Endothelial cell (in vitro differentiated cells): ENCODE measurements at regions not wholly inside any gene's neighbourhood (a gene's known extent, or its start where the extent isn't known, plus 50 kb on each side); places are given as distances from the start of the nearest gene placed in this dataset.

ENCODE experiments used
- DNase-seq: peaks from one replicate; pipeline ENCODE4 v3.0.0; 2021; ENCODE audit warnings: low spot score
- H3K27ac Mint-ChIP-seq: one replicate; pipeline ENCODE4 v1.8.0; 2021; ENCODE audit warnings: mixed read lengths, inconsistent platforms; ENCODE audit not compliant: unreplicated experiment
- H3K27me3 Mint-ChIP-seq: one replicate; pipeline ENCODE4 v1.8.0; 2021; ENCODE audit warnings: mild to moderate bottlenecking, moderate library complexity, mixed read lengths, inconsistent platforms; ENCODE audit not compliant: unreplicated experiment
- H3K36me3 Mint-ChIP-seq: one replicate; pipeline ENCODE4 v1.8.0; 2021; ENCODE audit warnings: mild to moderate bottlenecking, low read depth, mixed read lengths, inconsistent platforms; ENCODE audit not compliant: unreplicated experiment
- H3K4me1 Mint-ChIP-seq: one replicate; pipeline ENCODE4 v1.8.0; 2021; ENCODE audit warnings: mild to moderate bottlenecking, mixed read lengths, inconsistent platforms; ENCODE audit not compliant: unreplicated experiment
- H3K4me3 Mint-ChIP-seq: one replicate; pipeline ENCODE4 v1.8.0; 2021; ENCODE audit warnings: mild to moderate bottlenecking, mixed read lengths, inconsistent platforms; ENCODE audit not compliant: unreplicated experiment
- H3K9me3 Mint-ChIP-seq: one replicate; pipeline ENCODE4 v1.8.0; 2021; ENCODE audit warnings: mixed read lengths, inconsistent platforms; ENCODE audit not compliant: unreplicated experiment
- TF ChIP-seq, protein P1 (sequence below): fragments of 200-600 bp; sonication (generic); IDR thresholded peaks from one replicate; pipeline ENCODE4 v1.5.0; 2021; ENCODE audit warnings: antibody characterized with exemption; ENCODE audit not compliant: unreplicated experiment

DNA sequence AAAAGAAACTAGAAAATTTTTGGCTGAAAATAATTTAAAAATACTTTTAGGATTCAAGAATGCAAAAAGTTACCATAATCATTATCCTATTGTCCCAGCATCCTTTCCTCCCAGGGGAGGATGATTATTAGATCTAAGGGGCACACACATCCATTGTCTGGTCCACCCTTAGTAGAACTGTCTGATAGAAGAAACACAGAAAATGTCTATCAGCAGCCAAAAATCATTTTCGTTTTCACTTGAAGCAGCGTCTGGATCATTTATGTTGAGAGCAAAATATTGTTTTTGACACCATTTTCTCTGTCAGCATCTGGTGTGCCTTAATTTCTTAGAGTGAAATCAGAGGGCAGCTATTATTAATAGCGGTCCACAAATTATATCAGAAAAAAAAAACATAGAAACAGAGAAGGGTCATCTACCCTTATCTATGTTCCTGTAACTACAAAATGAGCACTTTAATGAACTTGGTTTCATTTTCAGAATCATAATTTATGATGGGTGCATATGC is 446.3 kb downstream of the TRAM1L1 start:
- no peak overlapping the region for H3K4me3 Mint-ChIP-seq
- no peaks in the 10 kb centered on the region for H3K27me3 Mint-ChIP-seq
- TF ChIP-seq, protein P1, sequence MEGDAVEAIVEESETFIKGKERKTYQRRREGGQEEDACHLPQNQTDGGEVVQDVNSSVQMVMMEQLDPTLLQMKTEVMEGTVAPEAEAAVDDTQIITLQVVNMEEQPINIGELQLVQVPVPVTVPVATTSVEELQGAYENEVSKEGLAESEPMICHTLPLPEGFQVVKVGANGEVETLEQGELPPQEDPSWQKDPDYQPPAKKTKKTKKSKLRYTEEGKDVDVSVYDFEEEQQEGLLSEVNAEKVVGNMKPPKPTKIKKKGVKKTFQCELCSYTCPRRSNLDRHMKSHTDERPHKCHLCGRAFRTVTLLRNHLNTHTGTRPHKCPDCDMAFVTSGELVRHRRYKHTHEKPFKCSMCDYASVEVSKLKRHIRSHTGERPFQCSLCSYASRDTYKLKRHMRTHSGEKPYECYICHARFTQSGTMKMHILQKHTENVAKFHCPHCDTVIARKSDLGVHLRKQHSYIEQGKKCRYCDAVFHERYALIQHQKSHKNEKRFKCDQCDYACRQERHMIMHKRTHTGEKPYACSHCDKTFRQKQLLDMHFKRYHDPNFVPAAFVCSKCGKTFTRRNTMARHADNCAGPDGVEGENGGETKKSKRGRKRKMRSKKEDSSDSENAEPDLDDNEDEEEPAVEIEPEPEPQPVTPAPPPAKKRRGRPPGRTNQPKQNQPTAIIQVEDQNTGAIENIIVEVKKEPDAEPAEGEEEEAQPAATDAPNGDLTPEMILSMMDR: no peak
- H3K27ac Mint-ChIP-seq: no peak overlapping the region
- H3K4me1 Mint-ChIP-seq: no peaks in the 10 kb centered on the region
- no peaks in the 10 kb centered on the region for H3K9me3 Mint-ChIP-seq
- no peaks in the 10 kb centered on the region for H3K36me3 Mint-ChIP-seq
- DNase-seq: no peak

DNA sequence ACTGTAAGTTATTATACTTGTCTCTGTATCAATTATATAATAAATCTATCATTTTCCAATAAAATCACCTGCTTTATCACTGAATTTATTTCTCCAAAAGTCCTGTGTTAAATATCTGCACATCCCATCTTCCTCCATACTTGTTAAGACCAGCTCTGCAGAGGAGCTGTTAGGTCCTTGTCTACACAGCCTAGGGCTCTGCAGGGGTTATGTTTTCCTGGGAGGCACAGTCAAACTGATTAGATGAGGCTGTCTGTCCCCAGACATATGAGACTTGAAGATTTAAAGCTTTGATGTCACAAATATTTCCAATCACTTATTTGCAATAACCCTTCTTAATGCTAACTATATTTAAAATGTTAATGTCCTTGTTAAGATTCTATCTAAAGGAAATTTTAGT is 446.8 kb downstream of the TRAM1L1 start:
- TF ChIP-seq, protein P1: no peak
- H3K9me3 Mint-ChIP-seq: no peaks in the 10 kb centered on the region

DNA sequence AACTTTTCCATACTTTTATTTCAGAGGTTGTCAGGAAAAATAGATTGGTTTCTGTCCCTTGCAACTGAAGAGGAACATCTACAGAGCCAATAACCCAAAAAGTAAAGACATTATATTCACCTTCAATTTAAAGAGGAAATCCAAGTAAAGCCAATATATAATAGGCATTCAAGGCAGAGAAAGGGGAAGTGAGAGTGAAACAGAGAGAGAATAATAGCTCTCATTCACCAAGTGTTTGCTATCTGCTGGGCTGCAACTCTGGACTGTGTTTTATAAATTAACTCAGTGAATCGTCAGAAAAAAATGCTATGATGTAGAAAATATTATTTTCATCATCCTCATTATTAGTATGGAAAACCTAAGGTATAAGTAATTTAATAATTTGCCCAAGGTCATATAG is 448.5 kb downstream of the TRAM1L1 start:
- TF ChIP-seq, protein P1: no peak
- Mint-ChIP-seq H3K36me3 (no peaks in the 10 kb centered on the region), H3K27me3 (no peaks in the 10 kb centered on the region)

More for the DNA sequence above, 446.8 kb downstream of the TRAM1L1 start:
- Mint-ChIP-seq H3K4me1 (no peaks in the 10 kb centered on the region), H3K27ac (no peak overlapping the region), H3K36me3 (no peaks in the 10 kb centered on the region), H3K4me3 (no peak overlapping the region), H3K27me3 (no peaks in the 10 kb centered on the region)
- DNase-seq: no peak

DNA sequence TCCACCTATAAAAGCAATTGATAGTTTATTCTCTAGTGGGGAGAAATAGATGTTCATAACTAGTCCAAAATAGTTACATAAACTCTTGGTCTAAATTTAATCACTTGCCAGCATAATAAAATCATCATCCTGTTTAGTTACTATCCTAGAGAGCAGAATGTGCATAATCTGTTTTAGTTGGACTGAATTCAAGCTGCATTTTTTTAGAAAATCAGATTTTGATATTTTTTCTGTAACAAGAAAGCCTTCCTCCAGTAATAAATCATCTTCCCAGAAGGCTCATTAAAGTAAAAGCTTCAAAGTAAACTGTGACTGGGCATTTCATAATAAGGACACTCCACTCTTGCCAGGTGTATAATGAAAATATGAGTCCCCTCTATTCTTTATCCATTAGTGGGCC is 453.1 kb downstream of the TRAM1L1 start:
- Mint-ChIP-seq H3K36me3 (no peaks in the 10 kb centered on the region), H3K4me1 (no peaks in the 10 kb centered on the region)
- DNase-seq: no peak

More for the DNA sequence above, 448.5 kb downstream of the TRAM1L1 start:
- Mint-ChIP-seq H3K4me1 (no peaks in the 10 kb centered on the region), H3K4me3 (no peak overlapping the region), H3K9me3 (no peaks in the 10 kb centered on the region), H3K27ac (no peak overlapping the region)
- DNase-seq: no peak

DNA sequence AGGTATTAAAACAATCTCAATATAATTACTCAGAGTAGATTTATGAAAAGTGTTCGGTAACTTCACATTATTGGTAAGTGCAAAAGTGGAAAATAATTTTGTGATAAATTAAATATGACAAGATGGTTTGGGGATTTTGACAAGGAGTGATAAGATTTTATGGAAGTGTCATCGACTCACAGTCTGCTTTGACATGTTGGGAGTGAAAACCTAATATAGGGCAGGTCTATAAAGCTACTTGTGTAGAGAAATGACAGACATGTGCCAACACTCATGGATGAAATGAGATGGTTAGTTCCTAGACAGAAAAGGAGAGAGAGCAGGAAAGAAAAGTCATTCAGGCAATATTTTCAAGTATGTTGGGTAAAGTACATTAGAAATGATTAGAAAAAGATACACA is 456.8 kb downstream of the TRAM1L1 start:
- TF ChIP-seq, protein P1: no peak
- Mint-ChIP-seq H3K4me1 (no peaks in the 10 kb centered on the region), H3K27me3 (no peaks in the 10 kb centered on the region)

More for the DNA sequence above, 453.1 kb downstream of the TRAM1L1 start:
- no peaks in the 10 kb centered on the region for H3K9me3 Mint-ChIP-seq
- H3K27me3 Mint-ChIP-seq: no peaks in the 10 kb centered on the region
- H3K27ac Mint-ChIP-seq: no peak overlapping the region
- TF ChIP-seq, protein P1: no peak
- H3K4me3 Mint-ChIP-seq: no peak overlapping the region

More for the DNA sequence above, 456.8 kb downstream of the TRAM1L1 start:
- no peaks in the 10 kb centered on the region for H3K36me3 Mint-ChIP-seq
- no peak overlapping the region for H3K4me3 Mint-ChIP-seq
- no peaks in the 10 kb centered on the region for H3K9me3 Mint-ChIP-seq
- no peak for DNase-seq
- no peak overlapping the region for H3K27ac Mint-ChIP-seq
